Neural cell (in vitro differentiated cells): ENCODE measurements at regions not wholly inside any gene's neighbourhood (a gene's known extent, or its start where the extent isn't known, plus 50 kb on each side); places are given as distances from the start of the nearest gene placed in this dataset.

Source experiments
- CTCF ChIP-seq: fragments of 450-650 bp; IDR thresholded peaks from 2 replicates; pipeline ENCODE4 v1.5.1; 2014; ENCODE audit warnings: antibody characterized with exemption, mild to moderate bottlenecking, moderate library complexity; ENCODE audit not compliant: poor library complexity, severe bottlenecking
- EZH2 ChIP-seq: fragments of 200-600, 300-800 bp; shearing (Covaris generic), sonication (generic); IDR thresholded peaks from 2 replicates; pipeline ENCODE4 v1.6.1; 2014; ENCODE audit warnings: antibody characterized with exemption, low read length, borderline replicate concordance, mild to moderate bottlenecking; ENCODE audit not compliant: insufficient read depth, poor library complexity, severe bottlenecking

GRCh38 chr16:76724181-76724580 lies 447.0 kb downstream of the CNTNAP4 start:
- TF ChIP-seq CTCF (no peak), EZH2 (no peak)
